Smooth muscle cell (in vitro differentiated cells): ENCODE measurements at regions not wholly inside any gene's neighbourhood (a gene's known extent, or its start where the extent isn't known, plus 50 kb on each side); places are given as distances from the start of the nearest gene placed in this dataset.
A peak's percentile ranks its signal among the peaks of the same experiment; 100 is the strongest.

ENCODE experiments used
- DNase-seq: peaks from one replicate; lab custom pipeline; 2025; ENCODE audit not compliant: unreplicated experiment; lab: John Stamatoyannopoulos, UW
- H2AFZ ChIP-seq: fragments of 200-600 bp; sonication (generic); 2 replicates; pipeline ENCODE4 v1.6.0; 2016; ENCODE audit warnings: antibody characterized with exemption, low read depth, mild to moderate bottlenecking
- H3F3A ChIP-seq: fragments of 200-600 bp; sonication (generic); 2 replicates; pipeline ENCODE4 v1.6.0; 2017; ENCODE audit warnings: antibody characterized with exemption, low read depth
- H3K27ac ChIP-seq: fragments of 200-600 bp; sonication (generic); 2 replicates; pipeline ENCODE4 v1.5.1; 2016; ENCODE audit warnings: low read depth, mild to moderate bottlenecking
- H3K27me3 ChIP-seq: fragments of 200-600 bp; sonication (generic); 2 replicates; pipeline ENCODE4 v1.6.1; 2016; ENCODE audit warnings: low read depth, mild to moderate bottlenecking
- H3K36me3 ChIP-seq: fragments of 200-600 bp; sonication (generic); 2 replicates; pipeline ENCODE4 v1.5.1; 2016; ENCODE audit warnings: low read depth
- H3K4me1 ChIP-seq: fragments of 200-600 bp; sonication (generic); 2 replicates; pipeline ENCODE4 v1.5.1; 2016; ENCODE audit warnings: low read depth
- H3K4me2 ChIP-seq: fragments of 200-600 bp; sonication (generic); 2 replicates; pipeline ENCODE4 v1.6.0; 2016; ENCODE audit warnings: mild to moderate bottlenecking
- H3K4me3 ChIP-seq: fragments of 200-600 bp; sonication (generic); 2 replicates; pipeline ENCODE4 v1.5.1; 2016; ENCODE audit warnings: mild to moderate bottlenecking
- H3K79me2 ChIP-seq: fragments of 200-600 bp; sonication (generic); 2 replicates; pipeline ENCODE4 v1.6.0; 2016; ENCODE audit warnings: low read depth, mild to moderate bottlenecking
- H3K9ac ChIP-seq: fragments of 200-600 bp; sonication (generic); 2 replicates; pipeline ENCODE4 v1.6.0; 2016; ENCODE audit warnings: low read depth
- H3K9me3 ChIP-seq: fragments of 200-600 bp; sonication (generic); replicated peaks from 2 replicates; pipeline ENCODE4 v1.5.1; 2016; ENCODE audit warnings: low read depth
- H4K20me1 ChIP-seq: fragments of 200-600 bp; sonication (generic); 2 replicates; pipeline ENCODE4 v1.6.0; 2016; ENCODE audit warnings: low read depth
- WGBS: methylation state at CpG from one replicate; pipeline ENCODE4 v1.1.7; 2016; ENCODE audit warnings: low lambda C conversion rate; 5-methylcytosine and 5-hydroxymethylcytosine counted together
- TF ChIP-seq, protein P1 (sequence below): fragments of 200-600 bp; sonication (generic); IDR thresholded peaks from 2 replicates; pipeline ENCODE4 v1.5.1; 2017; ENCODE audit warnings: borderline replicate concordance, mild to moderate bottlenecking, antibody characterized with exemption; ENCODE audit not compliant: insufficient read depth, poor library complexity, severe bottlenecking

DNA sequence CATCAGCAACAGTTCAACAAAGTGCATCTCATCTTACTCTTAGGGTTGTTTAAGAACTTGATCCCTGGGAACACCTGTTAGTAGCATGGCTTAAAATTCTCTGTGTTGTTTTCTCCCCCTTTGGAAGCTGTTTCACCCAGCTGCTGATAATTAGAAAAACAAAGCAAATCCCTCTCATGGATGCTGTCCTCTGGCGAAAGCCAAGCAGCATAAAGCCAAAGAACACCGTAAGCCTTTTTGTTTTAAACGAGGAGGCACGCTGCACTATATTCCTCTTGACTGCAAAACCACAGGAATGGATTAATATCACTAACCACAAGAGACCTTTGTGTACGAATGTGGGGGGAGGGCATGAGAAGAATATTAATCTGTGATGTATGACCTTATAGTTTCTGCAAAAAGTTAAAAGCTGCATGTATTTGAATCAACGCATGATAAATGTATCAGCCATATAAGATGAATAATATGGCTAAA, 923.2 kb downstream of the LTN1 start:
- WGBS = 31% methylated on average over 6 of the region's 6 CpGs
- Histone ChIP-seq H2AFZ (no peak overlapping the region), H3K4me1 (peaks cover 17% of the 10 kb centered on the region), H3K27me3 (no peaks in the 10 kb centered on the region), H3K9me3 (no peaks in the 10 kb centered on the region), H3K79me2 (no peaks in the 10 kb centered on the region), H3F3A (no peaks in the 10 kb centered on the region), H3K36me3 (no peaks in the 10 kb centered on the region), H3K4me3 (no peak overlapping the region), H3K4me2 (peak overlapping the region; percentile 71), H4K20me1 (no peaks in the 10 kb centered on the region), H3K27ac (no peak overlapping the region), H3K9ac (no peak overlapping the region)
- TF ChIP-seq, protein P1, sequence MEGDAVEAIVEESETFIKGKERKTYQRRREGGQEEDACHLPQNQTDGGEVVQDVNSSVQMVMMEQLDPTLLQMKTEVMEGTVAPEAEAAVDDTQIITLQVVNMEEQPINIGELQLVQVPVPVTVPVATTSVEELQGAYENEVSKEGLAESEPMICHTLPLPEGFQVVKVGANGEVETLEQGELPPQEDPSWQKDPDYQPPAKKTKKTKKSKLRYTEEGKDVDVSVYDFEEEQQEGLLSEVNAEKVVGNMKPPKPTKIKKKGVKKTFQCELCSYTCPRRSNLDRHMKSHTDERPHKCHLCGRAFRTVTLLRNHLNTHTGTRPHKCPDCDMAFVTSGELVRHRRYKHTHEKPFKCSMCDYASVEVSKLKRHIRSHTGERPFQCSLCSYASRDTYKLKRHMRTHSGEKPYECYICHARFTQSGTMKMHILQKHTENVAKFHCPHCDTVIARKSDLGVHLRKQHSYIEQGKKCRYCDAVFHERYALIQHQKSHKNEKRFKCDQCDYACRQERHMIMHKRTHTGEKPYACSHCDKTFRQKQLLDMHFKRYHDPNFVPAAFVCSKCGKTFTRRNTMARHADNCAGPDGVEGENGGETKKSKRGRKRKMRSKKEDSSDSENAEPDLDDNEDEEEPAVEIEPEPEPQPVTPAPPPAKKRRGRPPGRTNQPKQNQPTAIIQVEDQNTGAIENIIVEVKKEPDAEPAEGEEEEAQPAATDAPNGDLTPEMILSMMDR = no peak
- DNase-seq = no peak

GRCh38 chr21:28068455-28069358, 924.0 kb downstream of the LTN1 start:
- no peak overlapping the region for H3K9ac ChIP-seq
- no peaks in the 10 kb centered on the region for H3F3A ChIP-seq
- no peaks in the 10 kb centered on the region for H3K27me3 ChIP-seq
- H3K36me3 ChIP-seq = no peaks in the 10 kb centered on the region
- H3K27ac ChIP-seq = no peak overlapping the region
- no peak overlapping the region for H3K4me2 ChIP-seq
- no peaks in the 10 kb centered on the region for H3K9me3 ChIP-seq
- H4K20me1 ChIP-seq = no peaks in the 10 kb centered on the region
- 57% methylated on average over 4 of the region's 4 CpGs for WGBS
- no peaks in the 10 kb centered on the region for H3K79me2 ChIP-seq
- no peak overlapping the region for H3K4me3 ChIP-seq
- TF ChIP-seq, protein P1 = no peak
- DNase-seq = no peak
- peak overlapping the region; percentile 67 for H2AFZ ChIP-seq
- H3K4me1 ChIP-seq = peaks cover 17% of the 10 kb centered on the region

- no peak overlapping the region for H3K4me2 ChIP-seq
- TF ChIP-seq, protein P1 = no peak
- no peak overlapping the region for H3K9ac ChIP-seq
- H3K4me1 ChIP-seq = peaks cover 17% of the 10 kb centered on the region
- H3K79me2 ChIP-seq = no peaks in the 10 kb centered on the region
- DNase-seq = no peak
- H3K4me3 ChIP-seq = no peak overlapping the region
- WGBS = 80% methylated on average over 7 of the region's 7 CpGs
- H2AFZ ChIP-seq = peak overlapping the region; percentile 1
- no peaks in the 10 kb centered on the region for H3K9me3 ChIP-seq
- no peak overlapping the region for H3K27ac ChIP-seq
- H3F3A ChIP-seq = no peaks in the 10 kb centered on the region
- H3K36me3 ChIP-seq = no peaks in the 10 kb centered on the region
- no peaks in the 10 kb centered on the region for H4K20me1 ChIP-seq
- H3K27me3 ChIP-seq = no peaks in the 10 kb centered on the region
Measured at GRCh38 chr21:28066596-28067387, 925.9 kb downstream of the LTN1 start.
